Neural progenitor cell (in vitro differentiated cells): ENCODE measurements at regions not wholly inside any gene's neighbourhood (a gene's known extent, or its start where the extent isn't known, plus 50 kb on each side); places are given as distances from the start of the nearest gene placed in this dataset.

Experiments
- EZH2 ChIP-seq: fragments of 200-600 bp; sonication (generic); IDR thresholded peaks from 2 replicates; pipeline ENCODE4 v1.6.1; 2017; ENCODE audit warnings: antibody characterized with exemption, mild to moderate bottlenecking, moderate library complexity
- TF ChIP-seq, protein P1 (sequence below): fragments of 200-600 bp; sonication (generic); IDR thresholded peaks from 2 replicates; pipeline ENCODE4 v1.5.1; 2017; ENCODE audit warnings: antibody characterized with exemption, mild to moderate bottlenecking

DNA sequence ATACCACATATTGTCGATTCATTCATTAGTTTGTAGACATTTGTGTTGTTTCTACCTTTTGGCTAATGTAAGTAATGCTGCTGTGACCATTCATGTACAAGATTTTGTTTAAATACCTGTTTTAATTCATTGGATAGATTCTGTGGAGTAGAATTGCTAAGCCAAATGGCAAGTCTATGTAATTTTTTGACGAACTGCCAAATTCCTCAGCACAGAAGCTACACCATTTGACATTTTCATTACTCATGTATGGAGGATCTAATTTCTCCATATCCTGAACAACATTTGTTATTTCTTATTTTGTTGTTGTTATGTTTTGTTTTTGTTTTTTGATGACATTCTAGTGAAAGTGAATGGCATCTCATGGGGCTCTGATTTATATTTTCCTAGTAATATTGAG lies 1351.3 kb upstream of the SORCS1 start:
- no peak for TF ChIP-seq EZH2
- TF ChIP-seq, protein P1, sequence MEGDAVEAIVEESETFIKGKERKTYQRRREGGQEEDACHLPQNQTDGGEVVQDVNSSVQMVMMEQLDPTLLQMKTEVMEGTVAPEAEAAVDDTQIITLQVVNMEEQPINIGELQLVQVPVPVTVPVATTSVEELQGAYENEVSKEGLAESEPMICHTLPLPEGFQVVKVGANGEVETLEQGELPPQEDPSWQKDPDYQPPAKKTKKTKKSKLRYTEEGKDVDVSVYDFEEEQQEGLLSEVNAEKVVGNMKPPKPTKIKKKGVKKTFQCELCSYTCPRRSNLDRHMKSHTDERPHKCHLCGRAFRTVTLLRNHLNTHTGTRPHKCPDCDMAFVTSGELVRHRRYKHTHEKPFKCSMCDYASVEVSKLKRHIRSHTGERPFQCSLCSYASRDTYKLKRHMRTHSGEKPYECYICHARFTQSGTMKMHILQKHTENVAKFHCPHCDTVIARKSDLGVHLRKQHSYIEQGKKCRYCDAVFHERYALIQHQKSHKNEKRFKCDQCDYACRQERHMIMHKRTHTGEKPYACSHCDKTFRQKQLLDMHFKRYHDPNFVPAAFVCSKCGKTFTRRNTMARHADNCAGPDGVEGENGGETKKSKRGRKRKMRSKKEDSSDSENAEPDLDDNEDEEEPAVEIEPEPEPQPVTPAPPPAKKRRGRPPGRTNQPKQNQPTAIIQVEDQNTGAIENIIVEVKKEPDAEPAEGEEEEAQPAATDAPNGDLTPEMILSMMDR: no peak
